ENCODE measurements at regions not wholly inside any gene's neighbourhood (a gene's known extent, or its start where the extent isn't known, plus 50 kb on each side); places are given as distances from the start of the nearest gene placed in this dataset.

GRCh38 chr15:89421219-89421618, 75.2 kb downstream of the RHCG start:
- no peak for DNase-seq (ENCODE audit: low read depth)
- H3K4me3 ChIP-seq (ENCODE audit: low read depth, low read length) = no peak overlapping the region
- no peak for TF ChIP-seq CTCF (IDR thresholded peaks at IDR 0.05; ENCODE audit: insufficient read depth, low read length)

- H3K4me3 ChIP-seq (ENCODE audit: low read depth, low read length) = no peak overlapping the region
- DNase-seq (ENCODE audit: low read depth) = peak; percentile 36
- no peak for TF ChIP-seq CTCF (IDR thresholded peaks at IDR 0.05; ENCODE audit: insufficient read depth, low read length)
Measured at GRCh38 chr15:89419370-89419984, 76.9 kb downstream of the RHCG start.

GRCh38 chr15:89417206-89417725, 79.1 kb downstream of the RHCG start:
- H3K4me3 ChIP-seq (ENCODE audit: low read depth, low read length) = no peak overlapping the region
- no peak for DNase-seq (ENCODE audit: low read depth)
- no peak for TF ChIP-seq CTCF (IDR thresholded peaks at IDR 0.05; ENCODE audit: insufficient read depth, low read length)

- peak; percentile 74 for TF ChIP-seq CTCF (IDR thresholded peaks at IDR 0.05; ENCODE audit: insufficient read depth, low read length)
- no peak overlapping the region for H3K4me3 ChIP-seq (ENCODE audit: low read depth, low read length)
- DNase-seq (ENCODE audit: low read depth) = peak; percentile 48
Measured at GRCh38 chr15:89416339-89417183, 79.8 kb downstream of the RHCG start.

- no peak for TF ChIP-seq CTCF (IDR thresholded peaks at IDR 0.05; ENCODE audit: insufficient read depth, low read length)
- no peak overlapping the region for H3K4me3 ChIP-seq (ENCODE audit: low read depth, low read length)
- DNase-seq (ENCODE audit: low read depth) = no peak
Measured at GRCh38 chr15:89414571-89414970, 79.9 kb upstream of the POLG start.

GRCh38 chr15:89413877-89414276, 79.3 kb upstream of the POLG start:
- DNase-seq (ENCODE audit: low read depth) = no peak
- H3K4me3 ChIP-seq (ENCODE audit: low read depth, low read length) = no peak overlapping the region
- no peak for TF ChIP-seq CTCF (IDR thresholded peaks at IDR 0.05; ENCODE audit: insufficient read depth, low read length)
